PC-3 (cell line): ENCODE measurements at regions not wholly inside any gene's neighbourhood (a gene's known extent, or its start where the extent isn't known, plus 50 kb on each side); places are given as distances from the start of the nearest gene placed in this dataset.

ENCODE experiments used
- ATAC-seq: fragments of 200-7000 bp; cut with Tn5 transposase; 2 replicates; pipeline ENCODE4 v1.9.1; 2020; ENCODE audit warnings: mild to moderate bottlenecking, moderate library complexity
- BruUV-seq: library from RNA; stranded (reverse); fragments of 400-500 nt; replicated peaks from 2 replicates; lab custom pipeline; 2021; lab: Mats Ljungman, UMichigan
- CTCF ChIA-PET: fragments of 300-600 bp; sonication (Branson Sonifier 250); formaldehyde crosslinking; loops from one replicate; lab custom pipeline; 2022; ENCODE audit warnings: antibody characterized with exemption; lab: Charles Lee
- POLR2A ChIA-PET: fragments of 300-600 bp; sonication (Branson Sonifier 250); formaldehyde crosslinking; loops from one replicate; lab custom pipeline; 2022; ENCODE audit warnings: antibody characterized with exemption; ENCODE audit not compliant: unreplicated experiment; lab: Charles Lee
- DNase-seq: peaks from one replicate; pipeline ENCODE4 v3.0.0-alpha.2; 2015
- H2AFZ ChIP-seq: fragments of 300-600 bp; sonication (generic); 2 replicates; pipeline ENCODE4 v1.6.0; 2016; ENCODE audit warnings: antibody characterized with exemption, low read length
- H3F3A ChIP-seq: fragments of 300-600 bp; sonication (generic); one replicate; pipeline ENCODE4 v1.6.0; 2017; ENCODE audit warnings: antibody characterized with exemption, low read length, control low read depth, mild to moderate bottlenecking; ENCODE audit not compliant: unreplicated experiment
- H3K27ac ChIP-seq: fragments of 300-600 bp; sonication (generic); 2 replicates; pipeline ENCODE4 v1.5.1; 2016; ENCODE audit warnings: mild to moderate bottlenecking, low read length
- H3K27me3 ChIP-seq: fragments of 300-600 bp; sonication (generic); 2 replicates; pipeline ENCODE4 v1.6.1; 2016; ENCODE audit warnings: low read length, mixed read lengths
- H3K36me3 ChIP-seq: fragments of 300-600 bp; sonication (generic); 2 replicates; pipeline ENCODE4 v1.6.1; 2016; ENCODE audit warnings: low read depth, mixed run types, low read length, mixed read lengths
- H3K4me1 ChIP-seq: fragments of 300-600 bp; sonication (generic); 2 replicates; pipeline ENCODE4 v1.5.1; 2016; ENCODE audit warnings: low read length; ENCODE audit not compliant: insufficient read depth
- H3K4me2 ChIP-seq: fragments of 300-600 bp; sonication (generic); 2 replicates; pipeline ENCODE4 v1.6.0; 2016; ENCODE audit warnings: low read length
- H3K4me3 ChIP-seq: fragments of 300-600 bp; sonication (generic); 2 replicates; pipeline ENCODE4 v1.5.1; 2016; ENCODE audit warnings: mild to moderate bottlenecking, low read length, mixed read lengths
- H3K79me2 ChIP-seq: fragments of 300-600 bp; sonication (generic); 2 replicates; pipeline ENCODE4 v1.6.1; 2017; ENCODE audit warnings: low read length, mixed read lengths
- H3K9ac ChIP-seq: fragments of 300-600 bp; sonication (generic); 2 replicates; pipeline ENCODE4 v1.6.0; 2016; ENCODE audit warnings: mild to moderate bottlenecking, low read length
- H3K9me2 ChIP-seq: fragments of 300-600 bp; sonication (generic); replicated peaks from 2 replicates; pipeline ENCODE4 v1.6.1; 2016; ENCODE audit warnings: mixed run types, low read length, mixed read lengths
- H3K9me3 ChIP-seq: fragments of 300-600 bp; sonication (generic); 2 replicates; pipeline ENCODE4 v1.6.1; 2016; ENCODE audit warnings: low read length, mixed read lengths
- H4K20me1 ChIP-seq: fragments of 300-600 bp; sonication (generic); 2 replicates; pipeline ENCODE4 v1.6.1; 2016; ENCODE audit warnings: low read length, mixed read lengths
- EZH2 ChIP-seq: fragments of 300-600 bp; sonication (generic); IDR thresholded peaks from one replicate; pipeline ENCODE4 v1.6.1; 2017; ENCODE audit warnings: antibody characterized with exemption, mild to moderate bottlenecking, low read length; ENCODE audit not compliant: unreplicated experiment
- EZH2phosphoT487 ChIP-seq: fragments of 300-600 bp; sonication (generic); IDR thresholded peaks from 2 replicates; pipeline ENCODE4 v1.6.1; 2018; ENCODE audit warnings: mild to moderate bottlenecking, antibody characterized with exemption, low read length, borderline replicate concordance
- intact Hi-C: fragments of 100-400 bp; cut with micrococcal nuclease; formaldehyde crosslinking; loops from 2 replicates; pipeline ENCODE4 v1.9.0; 2023
- TF ChIP-seq, protein P1 (sequence below): fragments of 300-600 bp; sonication (generic); conservative IDR thresholded peaks from 2 replicates; pipeline ENCODE4 v1.5.1; 2017; ENCODE audit warnings: antibody characterized with exemption, low read depth, mild to moderate bottlenecking, low read length

- POLR2A ChIA-PET: no interaction called here
- Histone ChIP-seq H3K4me1 (no peaks in the 10 kb centered on the region), H2AFZ (no peak overlapping the region), H4K20me1 (no peaks in the 10 kb centered on the region), H3K9me3 (no peaks in the 10 kb centered on the region), H3K27me3 (peaks cover 2% of the 10 kb centered on the region; the same call in 1 of the 2 replicates), H3K36me3 (no peaks in the 10 kb centered on the region), H3K27ac (no peak overlapping the region), H3K79me2 (no peaks in the 10 kb centered on the region), H3K9ac (no peak overlapping the region), H3K9me2 (no peaks in the 10 kb centered on the region), H3K4me3 (no peak overlapping the region), H3K4me2 (no peak overlapping the region), H3F3A (no peaks in the 10 kb centered on the region)
- TF ChIP-seq, protein P1, sequence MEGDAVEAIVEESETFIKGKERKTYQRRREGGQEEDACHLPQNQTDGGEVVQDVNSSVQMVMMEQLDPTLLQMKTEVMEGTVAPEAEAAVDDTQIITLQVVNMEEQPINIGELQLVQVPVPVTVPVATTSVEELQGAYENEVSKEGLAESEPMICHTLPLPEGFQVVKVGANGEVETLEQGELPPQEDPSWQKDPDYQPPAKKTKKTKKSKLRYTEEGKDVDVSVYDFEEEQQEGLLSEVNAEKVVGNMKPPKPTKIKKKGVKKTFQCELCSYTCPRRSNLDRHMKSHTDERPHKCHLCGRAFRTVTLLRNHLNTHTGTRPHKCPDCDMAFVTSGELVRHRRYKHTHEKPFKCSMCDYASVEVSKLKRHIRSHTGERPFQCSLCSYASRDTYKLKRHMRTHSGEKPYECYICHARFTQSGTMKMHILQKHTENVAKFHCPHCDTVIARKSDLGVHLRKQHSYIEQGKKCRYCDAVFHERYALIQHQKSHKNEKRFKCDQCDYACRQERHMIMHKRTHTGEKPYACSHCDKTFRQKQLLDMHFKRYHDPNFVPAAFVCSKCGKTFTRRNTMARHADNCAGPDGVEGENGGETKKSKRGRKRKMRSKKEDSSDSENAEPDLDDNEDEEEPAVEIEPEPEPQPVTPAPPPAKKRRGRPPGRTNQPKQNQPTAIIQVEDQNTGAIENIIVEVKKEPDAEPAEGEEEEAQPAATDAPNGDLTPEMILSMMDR: no peak
- TF ChIP-seq EZH2 (no peak), EZH2phosphoT487 (no peak)
- ATAC-seq (no peak), DNase-seq (no peak)
- CTCF ChIA-PET: no interaction called here
- intact Hi-C loops: no loop called here
- no TSS peak for BruUV-seq
Observed at GRCh38 chr5:62741761-62742160, 163.1 kb downstream of the LRRC70 start.

DNA sequence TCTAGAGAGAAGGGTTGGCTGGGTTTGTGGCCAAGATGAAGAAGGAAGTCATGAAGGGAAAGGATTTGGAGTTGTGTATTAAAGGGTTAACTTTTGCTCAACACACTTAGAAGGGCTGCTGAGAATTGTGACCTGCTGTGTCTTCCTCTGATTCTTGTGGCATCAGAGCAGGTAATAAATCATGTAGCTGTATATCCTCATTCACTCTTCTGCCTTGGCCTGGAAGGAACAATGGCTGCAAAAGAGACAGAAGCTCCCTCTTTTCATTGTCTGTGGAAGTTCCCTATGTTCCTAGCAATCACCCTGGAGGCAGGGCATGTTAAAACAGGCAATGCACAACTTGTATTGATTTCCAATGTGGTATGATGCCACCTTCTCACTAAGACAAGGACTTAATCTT is 159.1 kb downstream of the LRRC70 start:
- Histone ChIP-seq H3K79me2 (no peaks in the 10 kb centered on the region), H3F3A (no peaks in the 10 kb centered on the region), H3K4me3 (no peak overlapping the region), H3K27ac (no peak overlapping the region), H2AFZ (no peak overlapping the region), H3K4me2 (no peak overlapping the region), H3K9ac (no peak overlapping the region), H4K20me1 (no peaks in the 10 kb centered on the region), H3K9me3 (no peaks in the 10 kb centered on the region), H3K4me1 (no peaks in the 10 kb centered on the region), H3K36me3 (no peaks in the 10 kb centered on the region), H3K9me2 (no peaks in the 10 kb centered on the region), H3K27me3 (0 out of 2 replicates have a peak, but pooled peaks cover 5% of the 10 kb centered on the region)
- ATAC-seq (no peak), DNase-seq (no peak)
- BruUV-seq: no TSS peak
- ChIA-PET CTCF (no interaction called here), POLR2A (no interaction called here)
- intact Hi-C loops: no loop called here
- TF ChIP-seq, protein P1: no peak
- TF ChIP-seq EZH2phosphoT487 (no peak), EZH2 (no peak)

- TF ChIP-seq EZH2: no peak
- no peak for TF ChIP-seq EZH2phosphoT487
- TF ChIP-seq, protein P1: no peak
- no TSS peak for BruUV-seq
- H3K4me1 ChIP-seq: no peaks in the 10 kb centered on the region
- H2AFZ ChIP-seq: no peak overlapping the region
- DNase-seq (peak; percentile 23), ATAC-seq (no peak)
- H3K4me3 ChIP-seq: no peak overlapping the region
- no peaks in the 10 kb centered on the region for H3K36me3 ChIP-seq
- no peaks in the 10 kb centered on the region for H3K79me2 ChIP-seq
- H4K20me1 ChIP-seq: no peaks in the 10 kb centered on the region
- H3K9me2 ChIP-seq: no peaks in the 10 kb centered on the region
- H3K9ac ChIP-seq: no peak overlapping the region
- no peak overlapping the region for H3K4me2 ChIP-seq
- ChIA-PET POLR2A (no interaction called here), CTCF (no interaction called here)
- H3K9me3 ChIP-seq: no peaks in the 10 kb centered on the region
- intact Hi-C loops: no loop called here
- no peak overlapping the region for H3K27ac ChIP-seq
- H3F3A ChIP-seq: no peaks in the 10 kb centered on the region
- 0 out of 2 replicates have a peak, but pooled peaks cover 5% of the 10 kb centered on the region for H3K27me3 ChIP-seq
Observed at GRCh38 chr5:62732677-62733121, 154.1 kb downstream of the LRRC70 start.
